ENCODE measurements at regions not wholly inside any gene's neighbourhood (a gene's known extent, or its start where the extent isn't known, plus 50 kb on each side); places are given as distances from the start of the nearest gene placed in this dataset.

- Histone ChIP-seq H3K4me3 (ENCODE audit: low read length) (no peak overlapping the region), H3K9me3 (replicated peaks; ENCODE audit: control insufficient read depth, low read depth, low read length) (no peaks in the 10 kb centered on the region), H3K27me3 (ENCODE audit: control insufficient read depth, insufficient read depth, low read length) (no peaks in the 10 kb centered on the region), H3K36me3 (ENCODE audit: control insufficient read depth, insufficient read depth, low read length) (no peaks in the 10 kb centered on the region), H3K4me1 (ENCODE audit: control insufficient read depth, insufficient read depth, low read length) (no peaks in the 10 kb centered on the region), H3K27ac (ENCODE audit: low read length) (no peak overlapping the region)
- no CpG with 5 or more reads among the region's 1 CpG for WGBS (ENCODE audit: insufficient coverage)
- no peak for DNase-seq
Observed at GRCh38 chr2:56656826-56657225, 473.0 kb downstream of the CCDC85A start.

- H3K9me3 ChIP-seq (replicated peaks; ENCODE audit: control insufficient read depth, low read depth, low read length), result peaks cover 8% of the 10 kb centered on the region
- no peak overlapping the region for H3K27ac ChIP-seq (ENCODE audit: low read length)
- 100% methylated on average over 1 of the region's 2 CpGs for WGBS (ENCODE audit: insufficient coverage)
- H3K4me1 ChIP-seq (ENCODE audit: control insufficient read depth, insufficient read depth, low read length), result no peaks in the 10 kb centered on the region
- no peaks in the 10 kb centered on the region for H3K36me3 ChIP-seq (ENCODE audit: control insufficient read depth, insufficient read depth, low read length)
- no peaks in the 10 kb centered on the region for H3K27me3 ChIP-seq (ENCODE audit: control insufficient read depth, insufficient read depth, low read length)
- H3K4me3 ChIP-seq (ENCODE audit: low read length), result no peak overlapping the region
- no peak for DNase-seq
Observed at GRCh38 chr2:56666777-56667176, 483.0 kb downstream of the CCDC85A start.

- Histone ChIP-seq H3K4me3 (ENCODE audit: low read length) (no peak overlapping the region), H3K9me3 (replicated peaks; ENCODE audit: control insufficient read depth, low read depth, low read length) (peaks cover 24% of the 10 kb centered on the region), H3K27ac (ENCODE audit: low read length) (no peak overlapping the region), H3K4me1 (ENCODE audit: control insufficient read depth, insufficient read depth, low read length) (no peaks in the 10 kb centered on the region), H3K27me3 (ENCODE audit: control insufficient read depth, insufficient read depth, low read length) (no peaks in the 10 kb centered on the region), H3K36me3 (ENCODE audit: control insufficient read depth, insufficient read depth, low read length) (no peaks in the 10 kb centered on the region)
- no peak for DNase-seq
- 86% methylated on average over 4 of the region's 5 CpGs for WGBS (ENCODE audit: insufficient coverage)
Observed at GRCh38 chr2:56671973-56672569, 488.3 kb downstream of the CCDC85A start.

GRCh38 chr2:56674084-56674483 lies 490.3 kb downstream of the CCDC85A start:
- Histone ChIP-seq H3K9me3 (replicated peaks; ENCODE audit: control insufficient read depth, low read depth, low read length) (peaks cover 24% of the 10 kb centered on the region), H3K27ac (ENCODE audit: low read length) (no peak overlapping the region), H3K36me3 (ENCODE audit: control insufficient read depth, insufficient read depth, low read length) (no peaks in the 10 kb centered on the region), H3K4me1 (ENCODE audit: control insufficient read depth, insufficient read depth, low read length) (no peaks in the 10 kb centered on the region), H3K27me3 (ENCODE audit: control insufficient read depth, insufficient read depth, low read length) (no peaks in the 10 kb centered on the region), H3K4me3 (ENCODE audit: low read length) (no peak overlapping the region)
- peak; percentile 84 for DNase-seq

- WGBS (ENCODE audit: insufficient coverage), result 85% methylated on average over 2 of the region's 2 CpGs
Observed at GRCh38 chr2:56676966-56677365, 493.2 kb downstream of the CCDC85A start.

GRCh38 chr2:56680971-56681631 lies 497.3 kb downstream of the CCDC85A start:
- Histone ChIP-seq H3K27ac (ENCODE audit: low read length) (no peak overlapping the region), H3K36me3 (ENCODE audit: control insufficient read depth, insufficient read depth, low read length) (no peaks in the 10 kb centered on the region), H3K4me1 (ENCODE audit: control insufficient read depth, insufficient read depth, low read length) (no peaks in the 10 kb centered on the region), H3K9me3 (replicated peaks; ENCODE audit: control insufficient read depth, low read depth, low read length) (no peaks in the 10 kb centered on the region), H3K27me3 (ENCODE audit: control insufficient read depth, insufficient read depth, low read length) (no peaks in the 10 kb centered on the region), H3K4me3 (ENCODE audit: low read length) (no peak overlapping the region)
- DNase-seq, result peak; percentile 38
- WGBS (ENCODE audit: insufficient coverage), result no CpG with 5 or more reads among the region's 3 CpGs

More at GRCh38 chr2:56676966-56677365, 493.2 kb downstream of the CCDC85A start:
- no peak for DNase-seq
- Histone ChIP-seq H3K4me1 (ENCODE audit: control insufficient read depth, insufficient read depth, low read length) (no peaks in the 10 kb centered on the region), H3K9me3 (replicated peaks; ENCODE audit: control insufficient read depth, low read depth, low read length) (peaks cover 14% of the 10 kb centered on the region), H3K4me3 (ENCODE audit: low read length) (no peak overlapping the region), H3K36me3 (ENCODE audit: control insufficient read depth, insufficient read depth, low read length) (no peaks in the 10 kb centered on the region), H3K27ac (ENCODE audit: low read length) (no peak overlapping the region), H3K27me3 (ENCODE audit: control insufficient read depth, insufficient read depth, low read length) (no peaks in the 10 kb centered on the region)

- H3K27me3 ChIP-seq (ENCODE audit: control insufficient read depth, insufficient read depth, low read length), result no peaks in the 10 kb centered on the region
- H3K4me1 ChIP-seq (ENCODE audit: control insufficient read depth, insufficient read depth, low read length), result no peaks in the 10 kb centered on the region
- WGBS (ENCODE audit: insufficient coverage), result no CpG with 5 or more reads among the region's 5 CpGs
- DNase-seq, result no peak
- H3K36me3 ChIP-seq (ENCODE audit: control insufficient read depth, insufficient read depth, low read length), result no peaks in the 10 kb centered on the region
- no peaks in the 10 kb centered on the region for H3K9me3 ChIP-seq (replicated peaks; ENCODE audit: control insufficient read depth, low read depth, low read length)
- no peak overlapping the region for H3K4me3 ChIP-seq (ENCODE audit: low read length)
- H3K27ac ChIP-seq (ENCODE audit: low read length), result no peak overlapping the region
Observed at GRCh38 chr2:56681659-56682396, 498.0 kb downstream of the CCDC85A start.

- Histone ChIP-seq H3K27me3 (ENCODE audit: control insufficient read depth, insufficient read depth, low read length) (no peaks in the 10 kb centered on the region), H3K9me3 (replicated peaks; ENCODE audit: control insufficient read depth, low read depth, low read length) (no peaks in the 10 kb centered on the region), H3K4me1 (ENCODE audit: control insufficient read depth, insufficient read depth, low read length) (no peaks in the 10 kb centered on the region), H3K36me3 (ENCODE audit: control insufficient read depth, insufficient read depth, low read length) (no peaks in the 10 kb centered on the region), H3K4me3 (ENCODE audit: low read length) (no peak overlapping the region), H3K27ac (ENCODE audit: low read length) (no peak overlapping the region)
- WGBS (ENCODE audit: insufficient coverage), result no CpG with 5 or more reads among the region's 3 CpGs
- DNase-seq, result no peak
Observed at GRCh38 chr2:56682397-56682760, 498.6 kb downstream of the CCDC85A start.

GRCh38 chr2:56684327-56684726 lies 500.5 kb downstream of the CCDC85A start:
- no CpG with 5 or more reads among the region's 1 CpG for WGBS (ENCODE audit: insufficient coverage)
- no peaks in the 10 kb centered on the region for H3K9me3 ChIP-seq (replicated peaks; ENCODE audit: control insufficient read depth, low read depth, low read length)
- H3K36me3 ChIP-seq (ENCODE audit: control insufficient read depth, insufficient read depth, low read length), result no peaks in the 10 kb centered on the region

GRCh38 chr2:56685205-56685604 lies 501.4 kb downstream of the CCDC85A start:
- Histone ChIP-seq H3K9me3 (replicated peaks; ENCODE audit: control insufficient read depth, low read depth, low read length) (no peaks in the 10 kb centered on the region), H3K4me1 (ENCODE audit: control insufficient read depth, insufficient read depth, low read length) (no peaks in the 10 kb centered on the region), H3K27ac (ENCODE audit: low read length) (no peak overlapping the region), H3K27me3 (ENCODE audit: control insufficient read depth, insufficient read depth, low read length) (no peaks in the 10 kb centered on the region), H3K36me3 (ENCODE audit: control insufficient read depth, insufficient read depth, low read length) (no peaks in the 10 kb centered on the region), H3K4me3 (ENCODE audit: low read length) (no peak overlapping the region)
- WGBS (ENCODE audit: insufficient coverage), result no CpG with 5 or more reads among the region's 4 CpGs
- DNase-seq, result no peak

More at GRCh38 chr2:56684327-56684726, 500.5 kb downstream of the CCDC85A start:
- no peaks in the 10 kb centered on the region for H3K4me1 ChIP-seq (ENCODE audit: control insufficient read depth, insufficient read depth, low read length)
- no peaks in the 10 kb centered on the region for H3K27me3 ChIP-seq (ENCODE audit: control insufficient read depth, insufficient read depth, low read length)
- no peak overlapping the region for H3K27ac ChIP-seq (ENCODE audit: low read length)
- DNase-seq, result no peak
- H3K4me3 ChIP-seq (ENCODE audit: low read length), result no peak overlapping the region

All from muscle of leg (tissue), 3 donors.